ENCODE measurements at regions not wholly inside any gene's neighbourhood (a gene's known extent, or its start where the extent isn't known, plus 50 kb on each side); places are given as distances from the start of the nearest gene placed in this dataset.

- no peak for ATAC-seq
- H3K4me1 ChIP-seq, result no peaks in the 10 kb centered on the region
- no peaks in the 10 kb centered on the region for H3K27me3 ChIP-seq (ENCODE audit: insufficient read depth in 3 of 3, low read length in 2 of 3)
- H3K4me3 ChIP-seq, result no peak overlapping the region
- no peaks in the 10 kb centered on the region for H3K36me3 ChIP-seq (ENCODE audit: insufficient read depth in 1 of 2, low read depth in 1 of 2)
- H3K9me3 ChIP-seq, result no peaks in the 10 kb centered on the region
- DNase-seq, result no peak
- H3K27ac ChIP-seq, result no peak overlapping the region
- intact Hi-C loops (cut with DNase I), result no loop called here
- WGBS, 3 donors, result 87 to 90% (median 88%) methylated on average over 2 of the region's 2 CpGs
- no peak for TF ChIP-seq CTCF (IDR thresholded peaks at IDR 0.05)
Measured at GRCh38 chr10:106440355-106440754, 724.2 kb downstream of the SORCS1 start.

GRCh38 chr10:106439366-106439765, 725.1 kb downstream of the SORCS1 start:
- WGBS, 3 donors, result 73 to 76% (median 74%) methylated on average over 3 of the region's 3 CpGs
- Histone ChIP-seq H3K27me3 (ENCODE audit: insufficient read depth in 3 of 3, low read length in 2 of 3) (no peaks in the 10 kb centered on the region), H3K4me3 (no peak overlapping the region), H3K9me3 (no peaks in the 10 kb centered on the region), H3K4me1 (no peaks in the 10 kb centered on the region), H3K27ac (no peak overlapping the region), H3K36me3 (ENCODE audit: insufficient read depth in 1 of 2, low read depth in 1 of 2) (no peaks in the 10 kb centered on the region)
- DNase-seq (no peak), ATAC-seq (no peak)
- no peak for TF ChIP-seq CTCF (IDR thresholded peaks at IDR 0.05)
- intact Hi-C loops (cut with DNase I), result no loop called here

- H3K36me3 ChIP-seq (ENCODE audit: insufficient read depth in 1 of 2, low read depth in 1 of 2), result no peaks in the 10 kb centered on the region
- H3K27ac ChIP-seq, result no peak overlapping the region
- DNase-seq, result no peak
- H3K27me3 ChIP-seq (ENCODE audit: insufficient read depth in 3 of 3, low read length in 2 of 3), result no peaks in the 10 kb centered on the region
- no peaks in the 10 kb centered on the region for H3K9me3 ChIP-seq
- 15 to 35% (median 26%) methylated on average over 1 of the region's 1 CpG for WGBS, 3 donors
- intact Hi-C loops (cut with DNase I), result no loop called here
- no peaks in the 10 kb centered on the region for H3K4me1 ChIP-seq
- TF ChIP-seq CTCF (IDR thresholded peaks at IDR 0.05), result no peak
- ATAC-seq, result no peak
- H3K4me3 ChIP-seq, result no peak overlapping the region
Measured at GRCh38 chr10:106438386-106438785, 726.1 kb downstream of the SORCS1 start.

GRCh38 chr10:106436123-106436715, 728.3 kb downstream of the SORCS1 start:
- intact Hi-C loops (cut with DNase I), result no loop called here
- no peaks in the 10 kb centered on the region for H3K36me3 ChIP-seq (ENCODE audit: insufficient read depth in 1 of 2, low read depth in 1 of 2)

More at GRCh38 chr10:106436123-106436715, 728.3 kb downstream of the SORCS1 start:
- no peak overlapping the region for H3K4me3 ChIP-seq
- H3K27me3 ChIP-seq (ENCODE audit: insufficient read depth in 3 of 3, low read length in 2 of 3), result no peaks in the 10 kb centered on the region
- DNase-seq, result no peak
- H3K27ac ChIP-seq, result no peak overlapping the region
- H3K9me3 ChIP-seq, result no peaks in the 10 kb centered on the region
- WGBS, 3 donors, result 76 to 83% (median 77%) methylated on average over 3 of the region's 3 CpGs
- ATAC-seq, result no peak
- no peaks in the 10 kb centered on the region for H3K4me1 ChIP-seq
- no peak for TF ChIP-seq CTCF (IDR thresholded peaks at IDR 0.05)

Measured in psoas muscle (tissue), 7 donors.